WTC11 (cell line): ENCODE measurements at regions not wholly inside any gene's neighbourhood (a gene's known extent, or its start where the extent isn't known, plus 50 kb on each side); places are given as distances from the start of the nearest gene placed in this dataset.

Source experiments
- ATAC-seq: fragments of 200-7000 bp; cut with Tn5 transposase; 2 replicates; pipeline ENCODE4 v1.10.0; 2021; ENCODE audit warnings: mild to moderate bottlenecking, moderate library complexity
- CTCF ChIA-PET: fragments of 300-600 bp; sonication (Branson Sonifier 250); formaldehyde crosslinking; loops from one replicate; lab custom pipeline; 2021; ENCODE audit warnings: antibody characterized with exemption; lab: Charles Lee
- POLR2A ChIA-PET: fragments of 350-600 bp; sonication (Branson Sonifier 250); formaldehyde crosslinking; loops from one replicate; lab custom pipeline; 2021; ENCODE audit warnings: antibody characterized with exemption; lab: Charles Lee
- DNase-seq: peaks from one replicate; pipeline ENCODE4 v3.0.0; 2021; ENCODE audit warnings: low spot score
- H3K27ac Mint-ChIP-seq: 2 replicates; pipeline ENCODE4 v1.8.0; 2021; ENCODE audit warnings: mixed read lengths
- H3K27me3 Mint-ChIP-seq: 2 replicates; pipeline ENCODE4 v1.8.0; 2021; ENCODE audit warnings: low read depth, mild to moderate bottlenecking, moderate library complexity, mixed read lengths
- H3K36me3 Mint-ChIP-seq: 2 replicates; pipeline ENCODE4 v1.8.0; 2021; ENCODE audit warnings: mixed read lengths
- H3K4me1 Mint-ChIP-seq: 2 replicates; pipeline ENCODE4 v1.8.0; 2022; ENCODE audit warnings: mixed read lengths
- H3K4me3 Mint-ChIP-seq: 2 replicates; pipeline ENCODE4 v1.8.0; 2021; ENCODE audit warnings: mild to moderate bottlenecking, moderate library complexity, mixed read lengths
- H3K9me3 Mint-ChIP-seq: 2 replicates; pipeline ENCODE4 v1.8.0; 2021; ENCODE audit warnings: mixed read lengths
- JAZF1 ChIP-seq: fragments of 250-450 bp; sonication (Bioruptor Pico); IDR thresholded peaks from 2 replicates; pipeline ENCODE4 v1.9.0; 2021; ENCODE audit warnings: moderate library complexity, mild to moderate bottlenecking, inconsistent platforms
- MXD4 ChIP-seq: fragments of 250-450 bp; sonication (Bioruptor Pico); IDR thresholded peaks from 2 replicates; pipeline ENCODE4 v1.8.0; 2021; ENCODE audit warnings: mild to moderate bottlenecking, moderate library complexity, borderline replicate concordance
- NFYB ChIP-seq: sonication (generic); formaldehyde crosslinking; conservative IDR thresholded peaks from 2 replicates; pipeline ENCODE4 v1.8.0; 2022; ENCODE audit warnings: low read depth, missing genetic modification reagents
- NR2C2 ChIP-seq: sonication (generic); formaldehyde crosslinking; IDR thresholded peaks from 2 replicates; pipeline ENCODE4 v1.8.0; 2022; ENCODE audit warnings: mild to moderate bottlenecking, missing genetic modification reagents
- PRRX2 ChIP-seq: fragments of 250-450 bp; sonication (Bioruptor Pico); IDR thresholded peaks from 2 replicates; pipeline ENCODE4 v1.8.0; 2021; ENCODE audit warnings: mild to moderate bottlenecking
- ZNF121 ChIP-seq: sonication (generic); formaldehyde crosslinking; IDR thresholded peaks from 2 replicates; pipeline ENCODE4 v1.8.0; 2023; ENCODE audit warnings: missing genetic modification reagents
- ZNF219 ChIP-seq: sonication (generic); formaldehyde crosslinking; IDR thresholded peaks from 2 replicates; pipeline ENCODE4 v1.8.0; 2023; ENCODE audit warnings: missing genetic modification reagents, mild to moderate bottlenecking, borderline replicate concordance
- ZNF317 ChIP-seq: sonication (generic); formaldehyde crosslinking; IDR thresholded peaks from 2 replicates; pipeline ENCODE4 v1.8.1; 2023; ENCODE audit warnings: low read depth, mild to moderate bottlenecking, moderate library complexity, missing genetic modification reagents, borderline replicate concordance
- ZNF671 ChIP-seq: fragments of 250-450 bp; sonication (Bioruptor Pico); IDR thresholded peaks from 2 replicates; pipeline ENCODE4 v1.8.0; 2021; ENCODE audit warnings: mild to moderate bottlenecking
- TF ChIP-seq, protein P1 (sequence below): sonication (generic); formaldehyde crosslinking; IDR thresholded peaks from 2 replicates; pipeline ENCODE4 v1.8.1; 2022; ENCODE audit warnings: low read depth, missing genetic modification reagents, borderline replicate concordance
- TF ChIP-seq, protein P2 (sequence below): sonication (generic); formaldehyde crosslinking; IDR thresholded peaks from 2 replicates; pipeline ENCODE4 v1.8.0; 2022; ENCODE audit warnings: mild to moderate bottlenecking, missing genetic modification reagents
- TF ChIP-seq, protein P3 (sequence below): fragments of 250-450 bp; sonication (Bioruptor Pico); IDR thresholded peaks from 2 replicates; pipeline ENCODE4 v1.8.0; 2021; ENCODE audit warnings: mild to moderate bottlenecking
- TF ChIP-seq, protein P4 (sequence below): sonication (generic); formaldehyde crosslinking; conservative IDR thresholded peaks from 2 replicates; pipeline ENCODE4 v1.8.1; 2022; ENCODE audit warnings: mild to moderate bottlenecking, missing genetic modification reagents
- TF ChIP-seq, protein P5 (sequence below): sonication (generic); formaldehyde crosslinking; IDR thresholded peaks from 2 replicates; pipeline ENCODE4 v1.8.0; 2022; ENCODE audit warnings: mild to moderate bottlenecking, missing genetic modification reagents

DNA sequence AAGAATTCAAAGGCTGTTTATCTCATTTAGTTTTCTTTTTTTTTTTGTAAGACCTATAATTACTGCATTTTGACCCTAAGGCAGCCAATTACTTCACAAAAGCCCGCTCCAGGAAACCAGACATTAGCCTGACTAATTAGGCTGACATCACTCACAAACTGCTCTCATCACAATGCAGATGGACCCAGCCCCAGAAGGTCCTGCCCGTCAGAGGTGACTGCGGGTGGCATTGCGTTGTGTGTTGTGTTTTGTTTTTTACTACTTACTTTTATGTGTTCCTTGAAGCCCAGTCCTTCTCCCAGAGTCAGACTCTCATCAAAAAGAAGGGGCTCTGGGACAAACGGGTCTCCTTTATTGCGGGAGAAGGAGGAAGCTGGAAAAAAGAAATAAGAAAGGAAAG, 172.2 kb downstream of the HSD17B3 start (continued):
- TF ChIP-seq, protein P1, sequence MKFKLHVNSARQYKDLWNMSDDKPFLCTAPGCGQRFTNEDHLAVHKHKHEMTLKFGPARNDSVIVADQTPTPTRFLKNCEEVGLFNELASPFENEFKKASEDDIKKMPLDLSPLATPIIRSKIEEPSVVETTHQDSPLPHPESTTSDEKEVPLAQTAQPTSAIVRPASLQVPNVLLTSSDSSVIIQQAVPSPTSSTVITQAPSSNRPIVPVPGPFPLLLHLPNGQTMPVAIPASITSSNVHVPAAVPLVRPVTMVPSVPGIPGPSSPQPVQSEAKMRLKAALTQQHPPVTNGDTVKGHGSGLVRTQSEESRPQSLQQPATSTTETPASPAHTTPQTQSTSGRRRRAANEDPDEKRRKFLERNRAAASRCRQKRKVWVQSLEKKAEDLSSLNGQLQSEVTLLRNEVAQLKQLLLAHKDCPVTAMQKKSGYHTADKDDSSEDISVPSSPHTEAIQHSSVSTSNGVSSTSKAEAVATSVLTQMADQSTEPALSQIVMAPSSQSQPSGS (CRISPR knock-in tag), result no peak
- no peak for TF ChIP-seq ZNF219
- TF ChIP-seq, protein P2, sequence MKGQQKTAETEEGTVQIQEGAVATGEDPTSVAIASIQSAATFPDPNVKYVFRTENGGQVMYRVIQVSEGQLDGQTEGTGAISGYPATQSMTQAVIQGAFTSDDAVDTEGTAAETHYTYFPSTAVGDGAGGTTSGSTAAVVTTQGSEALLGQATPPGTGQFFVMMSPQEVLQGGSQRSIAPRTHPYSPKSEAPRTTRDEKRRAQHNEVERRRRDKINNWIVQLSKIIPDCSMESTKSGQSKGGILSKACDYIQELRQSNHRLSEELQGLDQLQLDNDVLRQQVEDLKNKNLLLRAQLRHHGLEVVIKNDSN, result no peak
- no peak for TF ChIP-seq MXD4 (CRISPR knock-in tag)
- no peak for TF ChIP-seq ZNF317 (CRISPR knock-in tag)
- TF ChIP-seq PRRX2 (CRISPR knock-in tag), result no peak
- TF ChIP-seq, protein P3, sequence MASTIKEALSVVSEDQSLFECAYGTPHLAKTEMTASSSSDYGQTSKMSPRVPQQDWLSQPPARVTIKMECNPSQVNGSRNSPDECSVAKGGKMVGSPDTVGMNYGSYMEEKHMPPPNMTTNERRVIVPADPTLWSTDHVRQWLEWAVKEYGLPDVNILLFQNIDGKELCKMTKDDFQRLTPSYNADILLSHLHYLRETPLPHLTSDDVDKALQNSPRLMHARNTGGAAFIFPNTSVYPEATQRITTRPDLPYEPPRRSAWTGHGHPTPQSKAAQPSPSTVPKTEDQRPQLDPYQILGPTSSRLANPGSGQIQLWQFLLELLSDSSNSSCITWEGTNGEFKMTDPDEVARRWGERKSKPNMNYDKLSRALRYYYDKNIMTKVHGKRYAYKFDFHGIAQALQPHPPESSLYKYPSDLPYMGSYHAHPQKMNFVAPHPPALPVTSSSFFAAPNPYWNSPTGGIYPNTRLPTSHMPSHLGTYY (CRISPR knock-in tag), result no peak
- TF ChIP-seq NFYB (CRISPR knock-in tag), result no peak

DNA sequence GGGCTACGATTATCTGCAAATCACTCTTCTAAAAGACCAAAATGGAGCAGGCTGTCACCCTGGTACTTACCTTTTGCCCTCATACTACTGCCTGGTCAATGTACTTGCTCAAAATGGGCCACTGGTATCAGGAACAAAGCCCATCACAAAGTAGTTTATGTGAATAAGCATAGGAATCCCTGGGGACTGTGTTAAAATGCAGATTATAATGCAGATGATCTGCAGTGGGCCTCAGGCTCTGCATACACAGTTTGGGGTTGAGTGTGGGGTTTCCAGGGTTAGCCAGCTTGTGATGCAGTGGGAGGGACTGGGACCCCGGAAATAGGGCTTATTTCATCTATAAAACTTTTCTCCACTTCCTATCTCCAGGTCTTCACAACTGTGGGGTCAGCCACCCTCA, 173.1 kb downstream of the HSD17B3 start:
- DNase-seq, result no peak
- ChIA-PET POLR2A (no interaction called here), CTCF (no interaction called here)
- Mint-ChIP-seq H3K36me3 (peaks cover 11% of the 10 kb centered on the region; the same call in 1 of the 2 replicates), H3K27me3 (peaks cover 23% of the 10 kb centered on the region), H3K4me3 (peak overlapping the region; percentile 3; the same call in 1 of the 2 replicates), H3K27ac (peak overlapping the region; percentile 77), H3K4me1 (peaks cover 53% of the 10 kb centered on the region), H3K9me3 (peaks cover 12% of the 10 kb centered on the region)
- TF ChIP-seq ZNF671 (no peak), NR2C2 (no peak)
- TF ChIP-seq, protein P4, sequence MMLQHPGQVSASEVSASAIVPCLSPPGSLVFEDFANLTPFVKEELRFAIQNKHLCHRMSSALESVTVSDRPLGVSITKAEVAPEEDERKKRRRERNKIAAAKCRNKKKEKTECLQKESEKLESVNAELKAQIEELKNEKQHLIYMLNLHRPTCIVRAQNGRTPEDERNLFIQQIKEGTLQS (CRISPR knock-in tag), result no peak
- peak; percentile 38 for ATAC-seq

DNA sequence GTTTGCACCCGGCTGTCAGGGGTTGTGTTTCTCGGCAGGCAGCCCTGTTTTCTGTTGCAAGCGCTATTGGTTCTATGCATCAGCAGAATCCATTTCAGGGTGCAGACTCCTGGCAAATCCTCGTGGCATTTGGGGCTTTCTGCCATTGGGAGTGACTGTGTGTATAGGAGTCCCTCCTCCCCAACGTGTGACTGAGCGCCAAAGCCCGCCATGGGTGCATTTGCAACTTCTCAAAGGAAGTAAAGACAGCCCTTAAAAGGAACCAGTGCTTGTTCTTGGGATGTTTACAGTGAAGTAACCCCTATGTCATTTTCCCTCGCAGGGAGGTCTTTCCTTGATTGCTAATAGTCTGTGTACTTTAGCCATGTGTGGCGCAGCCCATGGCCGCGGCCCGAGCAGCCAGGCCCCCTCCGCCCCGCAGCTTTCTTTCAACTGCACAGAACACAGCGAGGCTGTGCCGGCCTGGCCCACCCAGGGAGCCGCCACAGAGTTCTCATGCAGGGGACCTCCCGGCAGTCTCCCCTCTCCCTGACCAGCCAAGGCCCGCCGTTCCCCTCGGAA, 175.6 kb downstream of the HSD17B3 start:
- DNase-seq, result peak; percentile 28
- peak overlapping the region; percentile 26; the same call in 1 of the 2 replicates for H3K27ac Mint-ChIP-seq
- H3K27me3 Mint-ChIP-seq, result peaks cover 22% of the 10 kb centered on the region
- no peak for TF ChIP-seq JAZF1 (CRISPR knock-in tag)
- TF ChIP-seq, protein P5, sequence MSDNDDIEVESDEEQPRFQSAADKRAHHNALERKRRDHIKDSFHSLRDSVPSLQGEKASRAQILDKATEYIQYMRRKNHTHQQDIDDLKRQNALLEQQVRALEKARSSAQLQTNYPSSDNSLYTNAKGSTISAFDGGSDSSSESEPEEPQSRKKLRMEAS, result 0 out of 2 replicates have a peak, but pooled peaks have one; percentile 19
- TF ChIP-seq, all 79 proteins: peak for 1
- Mint-ChIP-seq H3K9me3 (no peaks in the 10 kb centered on the region; the same call in 1 of the 2 replicates), H3K4me3 (no peak overlapping the region), H3K4me1 (peaks cover 48% of the 10 kb centered on the region), H3K36me3 (0 out of 2 replicates have a peak, but pooled peaks cover 2% of the 10 kb centered on the region)
- peak; percentile 29 for ATAC-seq
- ChIA-PET CTCF (interaction anchor here (0.9 kb wide), 1 partner anchor 75 kb away, joined by 3 read pairs; no protein-coding TSS in a partner anchor), POLR2A (no interaction called here)

DNA sequence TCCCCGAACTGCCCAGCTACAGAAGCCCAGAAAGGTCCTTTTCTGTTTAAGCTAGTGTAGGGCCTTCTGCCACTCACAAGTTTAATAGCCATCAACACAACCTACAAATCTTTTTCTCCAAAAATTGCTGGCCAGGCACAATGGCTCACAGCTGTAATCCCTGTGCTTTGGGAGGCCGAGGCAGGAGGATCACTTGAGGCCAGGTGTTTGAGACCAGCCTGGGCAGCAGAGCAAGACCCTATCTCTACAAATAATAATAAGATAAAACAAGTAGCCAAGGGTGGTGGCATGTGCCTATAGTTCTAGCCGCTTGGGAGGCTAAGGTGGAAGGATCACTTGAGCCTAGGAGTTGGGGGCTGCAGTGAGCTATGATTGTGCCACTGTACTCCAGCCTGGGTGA, 176.4 kb downstream of the HSD17B3 start:
- CTCF ChIA-PET, result interaction anchor here (0.9 to 1.2 kb wide), 2 partner anchors 76 to 92 kb away, joined by 3 read pairs; no protein-coding TSS in a partner anchor

More for the DNA sequence above, 176.4 kb downstream of the HSD17B3 start:
- peaks cover 3% of the 10 kb centered on the region for H3K9me3 Mint-ChIP-seq
- POLR2A ChIA-PET, result no interaction called here
- H3K27ac Mint-ChIP-seq, result no peak overlapping the region
- H3K27me3 Mint-ChIP-seq, result peaks cover 14% of the 10 kb centered on the region
- TF ChIP-seq ZNF121 (peak; percentile 77), ZNF317 (CRISPR knock-in tag) (no peak)
- TF ChIP-seq, all 79 proteins: peak for 1
- peaks cover 42% of the 10 kb centered on the region for H3K4me1 Mint-ChIP-seq
- ATAC-seq, result no peak
- H3K4me3 Mint-ChIP-seq, result no peak overlapping the region
- H3K36me3 Mint-ChIP-seq, result 0 out of 2 replicates have a peak, but pooled peaks cover 2% of the 10 kb centered on the region
- no peak for DNase-seq
